ENCODE measurements at regions not wholly inside any gene's neighbourhood (a gene's known extent, or its start where the extent isn't known, plus 50 kb on each side); places are given as distances from the start of the nearest gene placed in this dataset.
"Not testable (repeated sequence)": the region's sequence is repeated elsewhere in the genome, so short reads cannot be mapped to it uniquely, and the experiment has no call there.

- no peak for DNase-seq (ENCODE audit: low read depth in 3 of 3, low spot score in 1 of 3)
Measured at GRCh38 chr2:128606837-128607236, 288.2 kb upstream of the HS6ST1 start.

GRCh38 chr2:128607440-128607839 lies 288.8 kb upstream of the HS6ST1 start:
- DNase-seq (ENCODE audit: low read depth in 3 of 3, low spot score in 1 of 3): no peak

- no peak for DNase-seq (ENCODE audit: low read depth in 3 of 3, low spot score in 1 of 3)
Measured at GRCh38 chr2:128607911-128608506, 289.3 kb upstream of the HS6ST1 start.

GRCh38 chr2:128608921-128609880 lies 290.5 kb upstream of the HS6ST1 start:
- no peak for DNase-seq (ENCODE audit: low read depth in 3 of 3, low spot score in 1 of 3)

- no peak for DNase-seq (ENCODE audit: low read depth in 3 of 3, low spot score in 1 of 3)
Measured at GRCh38 chr2:128610496-128610895, 291.8 kb upstream of the HS6ST1 start.

- DNase-seq (ENCODE audit: low read depth in 3 of 3, low spot score in 1 of 3): no peak
Measured at GRCh38 chr2:128611421-128612320, 293.0 kb upstream of the HS6ST1 start.

- no peak for DNase-seq (ENCODE audit: low read depth in 3 of 3, low spot score in 1 of 3)
Measured at GRCh38 chr2:128612628-128613027, 294.0 kb upstream of the HS6ST1 start.

- DNase-seq (ENCODE audit: low read depth in 3 of 3, low spot score in 1 of 3): no peak
Measured at GRCh38 chr2:128613351-128613750, 294.7 kb upstream of the HS6ST1 start.

- no peak for DNase-seq (ENCODE audit: low read depth in 3 of 3, low spot score in 1 of 3)
Measured at GRCh38 chr2:128613876-128614275, 295.2 kb upstream of the HS6ST1 start.

- DNase-seq (ENCODE audit: low read depth in 3 of 3, low spot score in 1 of 3): not testable (repeated sequence)
Measured at GRCh38 chr2:128614907-128615306, 296.2 kb upstream of the HS6ST1 start.

GRCh38 chr2:128615571-128615970 lies 296.9 kb upstream of the HS6ST1 start:
- no peak for DNase-seq (ENCODE audit: low read depth in 3 of 3, low spot score in 1 of 3)

GRCh38 chr2:128617029-128617590 lies 298.4 kb upstream of the HS6ST1 start:
- no peak for DNase-seq (ENCODE audit: low read depth in 3 of 3, low spot score in 1 of 3)

GRCh38 chr2:128617661-128618060 lies 299.0 kb upstream of the HS6ST1 start:
- no peak for DNase-seq (ENCODE audit: low read depth in 3 of 3, low spot score in 1 of 3)

- no peak for DNase-seq (ENCODE audit: low read depth in 3 of 3, low spot score in 1 of 3)
Measured at GRCh38 chr2:128618642-128619041, 300.0 kb upstream of the HS6ST1 start.

GRCh38 chr2:128619471-128620325 lies 301.0 kb upstream of the HS6ST1 start:
- DNase-seq (ENCODE audit: low read depth in 3 of 3, low spot score in 1 of 3): no peak

GRCh38 chr2:128621074-128621473 lies 302.4 kb upstream of the HS6ST1 start:
- DNase-seq (ENCODE audit: low read depth in 3 of 3, low spot score in 1 of 3): no peak

GRCh38 chr2:128622371-128622770 lies 303.7 kb upstream of the HS6ST1 start:
- DNase-seq (ENCODE audit: low read depth in 3 of 3, low spot score in 1 of 3): no peak

GRCh38 chr2:128622955-128623620 lies 304.4 kb upstream of the HS6ST1 start:
- no peak for DNase-seq (ENCODE audit: low read depth in 3 of 3, low spot score in 1 of 3)

All from stimulated activated CD4-positive, alpha-beta T cell treated with anti-CD3 and anti-CD28 coated beads, TNF-alpha, amount 100 ng/mL, for 1 hour (primary cell).